H1 (cell line): ENCODE measurements at regions not wholly inside any gene's neighbourhood (a gene's known extent, or its start where the extent isn't known, plus 50 kb on each side); places are given as distances from the start of the nearest gene placed in this dataset.

Source experiments
- ASH2L ChIP-seq: fragments of 200-600, 300-600 bp; sonication (generic); IDR thresholded peaks from one replicate; pipeline ENCODE4 v1.7.1; 2017; ENCODE audit warnings: low read length
- CHD7 ChIP-seq: fragments of 300-600 bp; sonication (generic); IDR thresholded peaks from 2 replicates; pipeline ENCODE4 v1.7.1; 2012; ENCODE audit warnings: low read length, moderate library complexity, mild to moderate bottlenecking, inconsistent platforms; ENCODE audit not compliant: insufficient replicate concordance
- EZH2 ChIP-seq: fragments of 200-600 bp; sonication (generic); IDR thresholded peaks from 2 replicates; pipeline ENCODE4 v1.7.1; 2012; ENCODE audit warnings: low read depth, mild to moderate bottlenecking, moderate library complexity, low read length, inconsistent platforms; ENCODE audit not compliant: severe bottlenecking
- FOSL1 ChIP-seq: IDR thresholded peaks from 2 replicates; pipeline ENCODE4 v1.6.1; 2011; ENCODE audit warnings: mild to moderate bottlenecking, low read depth, low read length, moderate library complexity; ENCODE audit not compliant: insufficient read depth
- HDAC6 ChIP-seq: IDR thresholded peaks from one replicate; pipeline ENCODE4 v1.7.1; 2012; ENCODE audit warnings: low read depth, mild to moderate bottlenecking, inconsistent platforms, low read length, moderate library complexity
- MAFK ChIP-seq: IDR thresholded peaks from 2 replicates; pipeline ENCODE4 v1.6.1; 2012; ENCODE audit warnings: low read depth, mild to moderate bottlenecking, improper control_type of control experiment, low read length
- PHF8 ChIP-seq: fragments of 200-600 bp; sonication (generic); conservative IDR thresholded peaks from 2 replicates; pipeline ENCODE4 v1.7.1; 2012; ENCODE audit warnings: low read depth, mild to moderate bottlenecking, inconsistent platforms, low read length, moderate library complexity
- POLR2A ChIP-seq, 2 experiments: IDR thresholded peaks; 1 replicate in 1 of 2; 2 replicates in 1 of 2; pipeline ENCODE4 v1.6.1; 2011; ENCODE audit warnings: low read depth in 2 of 2, low read length in 2 of 2, mild to moderate bottlenecking in 2 of 2; ENCODE audit errors: control extremely low read depth in 1 of 2
- RFX5 ChIP-seq: IDR thresholded peaks from 2 replicates; pipeline ENCODE4 v1.6.1; 2011; ENCODE audit warnings: low read depth, low read length, improper control_type of control experiment, borderline replicate concordance
- SP2 ChIP-seq: IDR thresholded peaks from 2 replicates; pipeline ENCODE4 v1.6.1; 2012; ENCODE audit warnings: mild to moderate bottlenecking, low read length, inconsistent platforms
- SP4 ChIP-seq: IDR thresholded peaks from 2 replicates; pipeline ENCODE4 v1.6.1; 2012; ENCODE audit warnings: low read length, inconsistent platforms
- TAF7 ChIP-seq: optimal IDR thresholded peaks from 2 replicates; pipeline ENCODE3; 2011; ENCODE audit warnings: low read depth, mild to moderate bottlenecking, inconsistent platforms, low read length, moderate library complexity, borderline replicate concordance
- TCF12 ChIP-seq: IDR thresholded peaks from 2 replicates; pipeline ENCODE4 v1.6.1; 2011; ENCODE audit warnings: low read depth, mild to moderate bottlenecking, low read length
- TEAD4 ChIP-seq: IDR thresholded peaks from 2 replicates; pipeline ENCODE4 v1.6.1; 2012; ENCODE audit warnings: low read depth, low read length, inconsistent platforms, mixed read lengths

- TF ChIP-seq CHD7 (no peak), ASH2L (no peak), SP2 (no peak), TAF7 (no peak), EZH2 (no peak), TCF12 (no peak), HDAC6 (no peak), RFX5 (no peak), POLR2A (IDR thresholded peaks at IDR 0.05; ENCODE audit: control extremely low read depth in 1 of 2, low read depth in 2 of 2, low read length in 2 of 2) (no peak), PHF8 (no peak), TEAD4 (no peak), FOSL1 (no peak), SP4 (no peak), MAFK (no peak)
Measured at GRCh38 chr5:43900974-43901373, 298.0 kb downstream of the NNT start (continued).
